MM.1S (cell line): ENCODE measurements at regions not wholly inside any gene's neighbourhood (a gene's known extent, or its start where the extent isn't known, plus 50 kb on each side); places are given as distances from the start of the nearest gene placed in this dataset.

Experiments used
- DNase-seq: peaks from one replicate; pipeline ENCODE4 v3.0.0-alpha.2; 2015
- H2AFZ ChIP-seq: fragments of 300-600 bp; sonication (generic); 2 replicates; pipeline ENCODE4 v1.6.0; 2016; ENCODE audit warnings: antibody characterized with exemption, low read length
- H3F3A ChIP-seq: fragments of 300-600 bp; sonication (generic); 2 replicates; pipeline ENCODE4 v1.6.1; 2016; ENCODE audit warnings: mild to moderate bottlenecking, antibody characterized with exemption, low read length, moderate library complexity, mixed read lengths; ENCODE audit not compliant: insufficient read depth
- H3K27ac ChIP-seq: fragments of 300-600 bp; sonication (generic); 2 replicates; pipeline ENCODE4 v1.5.1; 2016; ENCODE audit warnings: mild to moderate bottlenecking, low read length
- H3K27me3 ChIP-seq: fragments of 300-600 bp; sonication (generic); replicated peaks from 2 replicates; pipeline ENCODE4 v1.6.0; 2016; ENCODE audit warnings: low read length; ENCODE audit not compliant: insufficient read depth
- H3K36me3 ChIP-seq: fragments of 300-600 bp; sonication (generic); replicated peaks from 2 replicates; pipeline ENCODE4 v1.6.1; 2016; ENCODE audit warnings: mild to moderate bottlenecking, low read length, mixed read lengths; ENCODE audit not compliant: insufficient read depth
- H3K4me1 ChIP-seq: fragments of 300-600 bp; sonication (generic); 2 replicates; pipeline ENCODE4 v1.6.1; 2016; ENCODE audit warnings: low read length, mixed read lengths
- H3K4me2 ChIP-seq: fragments of 300-600 bp; sonication (generic); 2 replicates; pipeline ENCODE4 v1.6.0; 2016; ENCODE audit warnings: low read depth, low read length
- H3K4me3 ChIP-seq: fragments of 300-600 bp; sonication (generic); 2 replicates; pipeline ENCODE4 v1.5.1; 2016; ENCODE audit warnings: low read length, mixed read lengths
- H3K79me2 ChIP-seq: fragments of 300-600 bp; sonication (generic); 2 replicates; pipeline ENCODE4 v1.6.1; 2016; ENCODE audit warnings: mixed run types, low read length, mixed read lengths
- H3K9ac ChIP-seq: fragments of 300-600 bp; sonication (generic); 2 replicates; pipeline ENCODE4 v1.6.1; 2016; ENCODE audit warnings: low read length, mixed read lengths
- H3K9me2 ChIP-seq: fragments of 300-600 bp; sonication (generic); replicated peaks from 2 replicates; pipeline ENCODE4 v1.6.1; 2016; ENCODE audit warnings: mild to moderate bottlenecking, low read length, mixed read lengths; ENCODE audit not compliant: insufficient read depth
- H3K9me3 ChIP-seq: fragments of 300-600 bp; sonication (generic); replicated peaks from 2 replicates; pipeline ENCODE4 v1.6.1; 2016; ENCODE audit warnings: mild to moderate bottlenecking, low read length, mixed read lengths; ENCODE audit not compliant: insufficient read depth
- H4K20me1 ChIP-seq: fragments of 300-600 bp; sonication (generic); 2 replicates; pipeline ENCODE4 v1.6.1; 2016; ENCODE audit warnings: mild to moderate bottlenecking, low read length, moderate library complexity, mixed read lengths; ENCODE audit not compliant: insufficient read depth
- EZH2 ChIP-seq: fragments of 300-600 bp; sonication (generic); optimal IDR thresholded peaks from 2 replicates; pipeline ENCODE3; 2017; ENCODE audit warnings: low read depth, mild to moderate bottlenecking, antibody characterized with exemption, low read length, mixed read lengths
- EZH2phosphoT487 ChIP-seq: fragments of 300-600 bp; sonication (generic); IDR thresholded peaks from 2 replicates; pipeline ENCODE4 v1.6.1; 2018; ENCODE audit warnings: antibody characterized with exemption, low read length
- TF ChIP-seq, protein P1 (sequence below): fragments of 300-600 bp; sonication (generic); IDR thresholded peaks from 2 replicates; pipeline ENCODE4 v1.5.1; 2016; ENCODE audit warnings: antibody characterized with exemption, low read length, mixed read lengths

- no peaks in the 10 kb centered on the region for H3K36me3 ChIP-seq
- no peak overlapping the region for H3K9ac ChIP-seq
- no peaks in the 10 kb centered on the region for H3K79me2 ChIP-seq
- no peak overlapping the region for H2AFZ ChIP-seq
- no peaks in the 10 kb centered on the region for H4K20me1 ChIP-seq
- H3F3A ChIP-seq = no peaks in the 10 kb centered on the region
- no peaks in the 10 kb centered on the region for H3K27me3 ChIP-seq
- no peaks in the 10 kb centered on the region for H3K9me3 ChIP-seq
- no peak overlapping the region for H3K4me2 ChIP-seq
- TF ChIP-seq, protein P1, sequence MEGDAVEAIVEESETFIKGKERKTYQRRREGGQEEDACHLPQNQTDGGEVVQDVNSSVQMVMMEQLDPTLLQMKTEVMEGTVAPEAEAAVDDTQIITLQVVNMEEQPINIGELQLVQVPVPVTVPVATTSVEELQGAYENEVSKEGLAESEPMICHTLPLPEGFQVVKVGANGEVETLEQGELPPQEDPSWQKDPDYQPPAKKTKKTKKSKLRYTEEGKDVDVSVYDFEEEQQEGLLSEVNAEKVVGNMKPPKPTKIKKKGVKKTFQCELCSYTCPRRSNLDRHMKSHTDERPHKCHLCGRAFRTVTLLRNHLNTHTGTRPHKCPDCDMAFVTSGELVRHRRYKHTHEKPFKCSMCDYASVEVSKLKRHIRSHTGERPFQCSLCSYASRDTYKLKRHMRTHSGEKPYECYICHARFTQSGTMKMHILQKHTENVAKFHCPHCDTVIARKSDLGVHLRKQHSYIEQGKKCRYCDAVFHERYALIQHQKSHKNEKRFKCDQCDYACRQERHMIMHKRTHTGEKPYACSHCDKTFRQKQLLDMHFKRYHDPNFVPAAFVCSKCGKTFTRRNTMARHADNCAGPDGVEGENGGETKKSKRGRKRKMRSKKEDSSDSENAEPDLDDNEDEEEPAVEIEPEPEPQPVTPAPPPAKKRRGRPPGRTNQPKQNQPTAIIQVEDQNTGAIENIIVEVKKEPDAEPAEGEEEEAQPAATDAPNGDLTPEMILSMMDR = no peak
- TF ChIP-seq EZH2phosphoT487 (no peak), EZH2 (no peak)
- no peak overlapping the region for H3K27ac ChIP-seq
- no peak overlapping the region for H3K4me3 ChIP-seq
- no peaks in the 10 kb centered on the region for H3K4me1 ChIP-seq
- no peak for DNase-seq
- no peaks in the 10 kb centered on the region for H3K9me2 ChIP-seq
Measured at GRCh38 chr13:109897988-109898624, 111.7 kb upstream of the IRS2 start.

- Histone ChIP-seq H3F3A (no peaks in the 10 kb centered on the region), H3K9me2 (no peaks in the 10 kb centered on the region), H4K20me1 (no peaks in the 10 kb centered on the region), H3K79me2 (no peaks in the 10 kb centered on the region), H3K9ac (no peak overlapping the region), H3K4me2 (no peak overlapping the region), H2AFZ (no peak overlapping the region), H3K4me1 (no peaks in the 10 kb centered on the region), H3K27ac (no peak overlapping the region), H3K36me3 (no peaks in the 10 kb centered on the region), H3K27me3 (no peaks in the 10 kb centered on the region), H3K4me3 (no peak overlapping the region), H3K9me3 (no peaks in the 10 kb centered on the region)
- no peak for DNase-seq
- TF ChIP-seq EZH2 (no peak), EZH2phosphoT487 (no peak)
- TF ChIP-seq, protein P1 = no peak
Measured at GRCh38 chr13:109892101-109892500, 105.7 kb upstream of the IRS2 start.

GRCh38 chr13:109885235-109885634, 98.9 kb upstream of the IRS2 start:
- no peaks in the 10 kb centered on the region for H3K36me3 ChIP-seq
- H3K4me3 ChIP-seq = no peak overlapping the region
- no peaks in the 10 kb centered on the region for H3F3A ChIP-seq
- DNase-seq = no peak
- no peaks in the 10 kb centered on the region for H3K9me2 ChIP-seq
- H3K9me3 ChIP-seq = no peaks in the 10 kb centered on the region
- no peaks in the 10 kb centered on the region for H3K27me3 ChIP-seq
- no peak overlapping the region for H3K9ac ChIP-seq
- H3K4me2 ChIP-seq = no peak overlapping the region
- H3K79me2 ChIP-seq = no peaks in the 10 kb centered on the region
- no peak overlapping the region for H3K27ac ChIP-seq
- H4K20me1 ChIP-seq = no peaks in the 10 kb centered on the region
- TF ChIP-seq EZH2phosphoT487 (no peak), EZH2 (no peak)
- TF ChIP-seq, protein P1 = no peak
- no peaks in the 10 kb centered on the region for H3K4me1 ChIP-seq
- H2AFZ ChIP-seq = no peak overlapping the region
